Gastroesophageal sphincter (tissue), 3 donors: ENCODE measurements at regions not wholly inside any gene's neighbourhood (a gene's known extent, or its start where the extent isn't known, plus 50 kb on each side); places are given as distances from the start of the nearest gene placed in this dataset.

Experiments
- CTCF ChIP-seq, 4 experiments: fragments of 200-600 bp in 2 of 4; fragments of 450-650 bp in 2 of 4; sonication (generic) in 1 of 4; IDR thresholded peaks; one replicate each; pipeline ENCODE4 v1.5.1; 2017 to 2019; ENCODE audit warnings: antibody characterized with exemption in 4 of 4, mild to moderate bottlenecking in 2 of 4, moderate library complexity in 2 of 4
- POLR2AphosphoS5 ChIP-seq: sonication (generic); formaldehyde crosslinking; IDR thresholded peaks from one replicate; pipeline ENCODE4 v1.6.1; 2017; ENCODE audit warnings: antibody characterized with exemption

DNA sequence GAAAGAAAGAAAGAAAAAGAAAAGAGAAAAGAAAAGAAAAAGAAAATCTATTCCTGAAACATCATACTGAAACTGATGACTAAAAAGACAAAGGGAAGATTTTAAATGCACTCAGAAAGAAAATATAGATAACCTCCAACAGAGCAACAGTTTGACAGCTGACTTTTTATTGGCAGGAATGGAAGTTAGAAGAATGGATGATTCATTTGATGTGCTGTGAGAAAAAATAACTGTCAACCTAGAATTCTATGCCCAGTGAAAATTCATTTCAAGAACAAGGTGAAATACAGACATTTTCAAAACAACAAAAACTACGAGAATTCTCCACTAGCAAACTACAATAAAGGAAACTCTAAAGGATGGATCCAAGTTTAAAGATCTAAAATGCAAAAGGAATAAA, 50.5 kb upstream of the HSPA12A start:
- TF ChIP-seq POLR2AphosphoS5, result no peak
- no peak for TF ChIP-seq CTCF (IDR thresholded peaks at IDR 0.05)
